HG03103 (cell line): ENCODE measurements at regions not wholly inside any gene's neighbourhood (a gene's known extent, or its start where the extent isn't known, plus 50 kb on each side); places are given as distances from the start of the nearest gene placed in this dataset.

Experiments
- ATAC-seq: cut with Tn5 transposase; IDR thresholded peaks from one replicate; pipeline ENCODE4 v1.9.1; 2021; ENCODE audit warnings: low read depth; ENCODE audit not compliant: unreplicated experiment

- no peak for ATAC-seq
Observed at GRCh38 chr4:152101556-152102435, 341.0 kb upstream of the GATB start.

- no peak for ATAC-seq
Observed at GRCh38 chr4:152100379-152101201, 339.8 kb upstream of the GATB start.

- no peak for ATAC-seq
Observed at GRCh38 chr4:152099981-152100378, 339.2 kb upstream of the GATB start.

GRCh38 chr4:152099555-152099954, 338.7 kb upstream of the GATB start:
- no peak for ATAC-seq

GRCh38 chr4:152099061-152099425, 338.2 kb upstream of the GATB start:
- no peak for ATAC-seq

GRCh38 chr4:152098365-152099060, 337.7 kb upstream of the GATB start:
- ATAC-seq: no peak

- ATAC-seq: no peak
Observed at GRCh38 chr4:152097371-152097770, 336.6 kb upstream of the GATB start.

GRCh38 chr4:152095701-152096070, 334.9 kb upstream of the GATB start:
- no peak for ATAC-seq

- no peak for ATAC-seq
Observed at GRCh38 chr4:152094970-152095700, 334.3 kb upstream of the GATB start.

- ATAC-seq: no peak
Observed at GRCh38 chr4:152091405-152091804, 330.6 kb upstream of the GATB start.

- no peak for ATAC-seq
Observed at GRCh38 chr4:152090543-152090942, 329.7 kb upstream of the GATB start.

GRCh38 chr4:152089584-152089983, 328.8 kb upstream of the GATB start:
- ATAC-seq: no peak

- no peak for ATAC-seq
Observed at GRCh38 chr4:152087335-152087734, 326.5 kb upstream of the GATB start.

- ATAC-seq: no peak
Observed at GRCh38 chr4:152085657-152086056, 324.9 kb upstream of the GATB start.

- ATAC-seq: no peak
Observed at GRCh38 chr4:152083338-152083737, 322.5 kb upstream of the GATB start.

- peak; percentile 81 for ATAC-seq
Observed at GRCh38 chr4:152081024-152081423, 320.2 kb upstream of the GATB start.

- no peak for ATAC-seq
Observed at GRCh38 chr4:152079543-152080293, 318.9 kb upstream of the GATB start.

GRCh38 chr4:152079079-152079478, 318.3 kb upstream of the GATB start:
- no peak for ATAC-seq

GRCh38 chr4:152077582-152077981, 316.8 kb upstream of the GATB start:
- no peak for ATAC-seq
